HepG2 (cell line): ENCODE measurements at regions not wholly inside any gene's neighbourhood (a gene's known extent, or its start where the extent isn't known, plus 50 kb on each side); places are given as distances from the start of the nearest gene placed in this dataset.

Experiments
- CEBPB ChIP-seq: IDR thresholded peaks from 2 replicates; pipeline ENCODE4 v1.6.1; 2011; ENCODE audit warnings: low read depth, low read length, improper control_type of control experiment, borderline replicate concordance
- CTCF ChIP-seq: sonication (generic); formaldehyde crosslinking; IDR thresholded peaks from 2 replicates; pipeline ENCODE4 v1.5.0; 2020; ENCODE audit warnings: mild to moderate bottlenecking, missing genetic modification reagents, moderate library complexity
- GTF2F1 ChIP-seq: fragments of 150-350 bp; IDR thresholded peaks from 2 replicates; pipeline ENCODE4 v1.6.1; 2014; ENCODE audit warnings: low read length
- HES4 ChIP-seq: sonication (generic); formaldehyde crosslinking; IDR thresholded peaks from 2 replicates; pipeline ENCODE4 v1.9.0; 2021; ENCODE audit warnings: mild to moderate bottlenecking, missing genetic modification reagents, borderline replicate concordance
- IRX3 ChIP-seq: sonication (generic); formaldehyde crosslinking; IDR thresholded peaks from 2 replicates; pipeline ENCODE4 v1.8.1; 2023; ENCODE audit warnings: mild to moderate bottlenecking, low read depth, missing genetic modification reagents, borderline replicate concordance
- NFIC ChIP-seq: IDR thresholded peaks from 2 replicates; pipeline ENCODE4 v1.6.1; 2012; ENCODE audit warnings: mild to moderate bottlenecking, low read length, inconsistent platforms
- POLR2A ChIP-seq, 2 experiments: IDR thresholded peaks; 2 replicates each; pipeline ENCODE4 v1.6.1; 2011; ENCODE audit warnings: low read depth in 2 of 2, low read length in 2 of 2, mild to moderate bottlenecking in 1 of 2, moderate library complexity in 1 of 2; ENCODE audit not compliant: insufficient read depth in 1 of 2
- REST ChIP-seq, 2 experiments: IDR thresholded peaks; 2 replicates each; pipeline ENCODE4 v1.6.1; 2011 to 2012; ENCODE audit warnings: low read length in 2 of 2, borderline replicate concordance in 1 of 2, low read depth in 1 of 2, mild to moderate bottlenecking in 1 of 2, moderate library complexity in 1 of 2
- SMC3 ChIP-seq: IDR thresholded peaks from 2 replicates; pipeline ENCODE4 v1.6.1; 2011; ENCODE audit warnings: low read length, improper control_type of control experiment
- ZBTB43 ChIP-seq: sonication (generic); formaldehyde crosslinking; conservative IDR thresholded peaks from 2 replicates; pipeline ENCODE4 v1.4.0; 2020; ENCODE audit warnings: missing genetic modification reagents

- TF ChIP-seq CEBPB, result no peak
- TF ChIP-seq HES4 (CRISPR knock-in tag), result no peak
- no peak for TF ChIP-seq REST (IDR thresholded peaks at IDR 0.05; ENCODE audit: borderline replicate concordance in 1 of 2, low read depth in 1 of 2, low read length in 2 of 2)
- TF ChIP-seq ZBTB43 (CRISPR knock-in tag), result no peak
- TF ChIP-seq NFIC, result no peak
- TF ChIP-seq CTCF (CRISPR knock-in tag), result no peak
- TF ChIP-seq IRX3 (CRISPR knock-in tag), result no peak
- TF ChIP-seq SMC3, result no peak
- TF ChIP-seq POLR2A (IDR thresholded peaks at IDR 0.05; ENCODE audit: insufficient read depth in 1 of 2, low read depth in 2 of 2, low read length in 2 of 2), result no peak
- no peak for TF ChIP-seq GTF2F1
Measured at GRCh38 chr3:117938974-117939373, 1095.7 kb downstream of the IGSF11 start.
